ENCODE measurements at regions not wholly inside any gene's neighbourhood (a gene's known extent, or its start where the extent isn't known, plus 50 kb on each side); places are given as distances from the start of the nearest gene placed in this dataset.
"Not testable (repeated sequence)": the region's sequence is repeated elsewhere in the genome, so short reads cannot be mapped to it uniquely, and the experiment has no call there.

GRCh38 chr14:105887692-105888091 is 361.3 kb downstream of the TMEM121 start:
- DNase-seq (ENCODE audit: low read depth, low spot score), result no peak

GRCh38 chr14:105888151-105888550 is 361.8 kb downstream of the TMEM121 start:
- DNase-seq (ENCODE audit: low read depth, low spot score), result no peak

GRCh38 chr14:105888784-105889665 is 362.6 kb downstream of the TMEM121 start:
- DNase-seq (ENCODE audit: low read depth, low spot score), result no peak

GRCh38 chr14:105889666-105890473 is 363.5 kb downstream of the TMEM121 start:
- DNase-seq (ENCODE audit: low read depth, low spot score), result no peak

GRCh38 chr14:105890474-105891220 is 364.3 kb downstream of the TMEM121 start:
- DNase-seq (ENCODE audit: low read depth, low spot score), result no peak

GRCh38 chr14:105891221-105891602 is 364.8 kb downstream of the TMEM121 start:
- DNase-seq (ENCODE audit: low read depth, low spot score), result no peak

GRCh38 chr14:105891631-105892452 is 365.5 kb downstream of the TMEM121 start:
- DNase-seq (ENCODE audit: low read depth, low spot score), result no peak

GRCh38 chr14:105892453-105893441 is 366.4 kb downstream of the TMEM121 start:
- DNase-seq (ENCODE audit: low read depth, low spot score), result not testable (repeated sequence)

- DNase-seq (ENCODE audit: low read depth, low spot score), result not testable (repeated sequence)
Observed at GRCh38 chr14:105893686-105894085, 367.3 kb downstream of the TMEM121 start.

GRCh38 chr14:105894125-105894977 is 368.0 kb downstream of the TMEM121 start:
- no peak for DNase-seq (ENCODE audit: low read depth, low spot score)

- no peak for DNase-seq (ENCODE audit: low read depth, low spot score)
Observed at GRCh38 chr14:105894978-105895881, 368.8 kb downstream of the TMEM121 start.

GRCh38 chr14:105896206-105896605 is 369.8 kb downstream of the TMEM121 start:
- not testable (repeated sequence) for DNase-seq (ENCODE audit: low read depth, low spot score)

GRCh38 chr14:105896961-105897724 is 370.8 kb downstream of the TMEM121 start:
- DNase-seq (ENCODE audit: low read depth, low spot score), result not testable (repeated sequence)

- DNase-seq (ENCODE audit: low read depth, low spot score), result no peak
Observed at GRCh38 chr14:105897725-105898113, 371.3 kb downstream of the TMEM121 start.

- no peak for DNase-seq (ENCODE audit: low read depth, low spot score)
Observed at GRCh38 chr14:105898482-105899010, 372.2 kb downstream of the TMEM121 start.

- DNase-seq (ENCODE audit: low read depth, low spot score), result no peak
Observed at GRCh38 chr14:105899071-105899641, 372.8 kb downstream of the TMEM121 start.

Data from astrocyte of the hippocampus (primary cell).